ENCODE measurements at regions not wholly inside any gene's neighbourhood (a gene's known extent, or its start where the extent isn't known, plus 50 kb on each side); places are given as distances from the start of the nearest gene placed in this dataset.
A peak's percentile ranks its signal among the peaks of the same experiment; 100 is the strongest.

- DNase-seq (ENCODE audit: low read depth), result no peak
Measured at GRCh38 chr9:73014011-73014410, 61.2 kb upstream of the ALDH1A1 start.

GRCh38 chr9:73011956-73012355, 59.1 kb upstream of the ALDH1A1 start:
- no peak for DNase-seq (ENCODE audit: low read depth)

- peak; percentile 69 for DNase-seq (ENCODE audit: low read depth)
Measured at GRCh38 chr9:73011181-73011750, 58.4 kb upstream of the ALDH1A1 start.

- peak; percentile 42 for DNase-seq (ENCODE audit: low read depth)
Measured at GRCh38 chr9:73009649-73010288, 56.9 kb upstream of the ALDH1A1 start.

- DNase-seq (ENCODE audit: low read depth), result no peak
Measured at GRCh38 chr9:73007966-73008672, 55.3 kb upstream of the ALDH1A1 start.

GRCh38 chr9:73006986-73007385, 54.1 kb upstream of the ALDH1A1 start:
- DNase-seq (ENCODE audit: low read depth), result no peak
